OCI-LY7 (cell line): ENCODE measurements at regions not wholly inside any gene's neighbourhood (a gene's known extent, or its start where the extent isn't known, plus 50 kb on each side); places are given as distances from the start of the nearest gene placed in this dataset.

Experiments used
- BruUV-seq: library from RNA; stranded (reverse); fragments of 400-500 nt; replicated peaks from 2 replicates; lab custom pipeline; 2021; lab: Mats Ljungman, UMichigan
- CTCF ChIA-PET: fragments of 300-600 bp; sonication (Branson Sonifier 250); formaldehyde crosslinking; loops from one replicate; lab custom pipeline; 2022; ENCODE audit warnings: antibody characterized with exemption; ENCODE audit not compliant: unreplicated experiment; lab: Charles Lee
- POLR2A ChIA-PET: fragments of 300-600 bp; sonication (Branson Sonifier 250); formaldehyde crosslinking; loops from one replicate; lab custom pipeline; 2022; ENCODE audit warnings: antibody characterized with exemption; lab: Charles Lee
- DNase-seq: peaks from one replicate; pipeline ENCODE4 v3.0.0-alpha.2; 2015; ENCODE audit warnings: low spot score
- H2AFZ ChIP-seq: fragments of 200-600 bp; sonication (generic), shearing (Covaris generic); 2 replicates; pipeline ENCODE4 v1.6.1; 2014; ENCODE audit warnings: mild to moderate bottlenecking, antibody characterized with exemption, low read length, moderate library complexity
- H3K27ac ChIP-seq: fragments of 200-600 bp; sonication (generic); 2 replicates; pipeline ENCODE4 v1.5.1; 2014; ENCODE audit warnings: mixed run types, low read depth, mild to moderate bottlenecking, moderate library complexity, low read length, inconsistent platforms; ENCODE audit not compliant: poor library complexity, severe bottlenecking
- H3K36me3 ChIP-seq: fragments of 200-600 bp; sonication (generic); 2 replicates; pipeline ENCODE4 v1.6.1; 2014; ENCODE audit warnings: mild to moderate bottlenecking, antibody characterized with exemption, low read length, moderate library complexity, mixed read lengths; ENCODE audit not compliant: insufficient read depth
- H3K4me1 ChIP-seq: fragments of 200-600 bp; sonication (generic); 2 replicates; pipeline ENCODE4 v1.5.1; 2014; ENCODE audit warnings: mild to moderate bottlenecking, low read length; ENCODE audit not compliant: insufficient read depth, poor library complexity, severe bottlenecking
- H3K4me2 ChIP-seq: fragments of 200-600 bp; sonication (generic); 2 replicates; pipeline ENCODE4 v1.6.1; 2014; ENCODE audit warnings: mild to moderate bottlenecking, low read length
- H3K4me3 ChIP-seq: fragments of 200-600 bp; sonication (generic); 2 replicates; pipeline ENCODE4 v1.5.1; 2014; ENCODE audit warnings: mild to moderate bottlenecking, low read depth, low read length; ENCODE audit not compliant: poor library complexity, severe bottlenecking
- H3K79me2 ChIP-seq: fragments of 200-600 bp; sonication (generic); 2 replicates; pipeline ENCODE4 v1.6.1; 2016; ENCODE audit warnings: low read depth, mild to moderate bottlenecking, low read length, moderate library complexity, mixed read lengths; ENCODE audit not compliant: insufficient read depth
- H3K9me2 ChIP-seq: fragments of 200-600 bp; sonication (generic); 2 replicates; pipeline ENCODE4 v1.6.1; 2016; ENCODE audit warnings: mild to moderate bottlenecking, low read length, mixed read lengths; ENCODE audit not compliant: insufficient read depth
- H3K9me3 ChIP-seq: fragments of 200-600 bp; sonication (generic); 2 replicates; pipeline ENCODE4 v1.6.1; 2014; ENCODE audit warnings: mild to moderate bottlenecking, mixed run types, low read length, mixed read lengths
- H4K20me1 ChIP-seq: fragments of 200-600 bp; sonication (generic); 2 replicates; pipeline ENCODE4 v1.6.1; 2014; ENCODE audit warnings: mild to moderate bottlenecking, antibody characterized with exemption, low read length, moderate library complexity, mixed read lengths; ENCODE audit not compliant: insufficient read depth
- CTCF ChIP-seq: fragments of 200-600 bp; sonication (generic); conservative IDR thresholded peaks from 2 replicates; pipeline ENCODE4 v1.5.1; 2014; ENCODE audit warnings: mild to moderate bottlenecking, antibody characterized with exemption, low read length, moderate library complexity, mixed read lengths
- EZH2phosphoT487 ChIP-seq: fragments of 200-600 bp; sonication (generic); IDR thresholded peaks from 2 replicates; pipeline ENCODE4 v1.6.1; 2018; ENCODE audit warnings: low read depth, borderline replicate concordance, mild to moderate bottlenecking, mixed run types, antibody characterized with exemption, low read length, moderate library complexity, mixed read lengths
- intact Hi-C: fragments of 100-400 bp; cut with micrococcal nuclease; formaldehyde crosslinking; loops from one replicate; pipeline ENCODE4 v1.10.0; 2022; ENCODE audit not compliant: unreplicated experiment

- intact Hi-C loops: no loop called here
- ChIA-PET CTCF (no interaction called here), POLR2A (no interaction called here)
- no peaks in the 10 kb centered on the region for H3K9me2 ChIP-seq
- H2AFZ ChIP-seq: no peak overlapping the region
- no peaks in the 10 kb centered on the region for H3K4me1 ChIP-seq
- no peaks in the 10 kb centered on the region for H3K9me3 ChIP-seq
- no peaks in the 10 kb centered on the region for H4K20me1 ChIP-seq
- TF ChIP-seq EZH2phosphoT487 (no peak), CTCF (no peak)
- H3K4me3 ChIP-seq: no peak overlapping the region
- H3K27ac ChIP-seq: no peak overlapping the region
- no peaks in the 10 kb centered on the region for H3K79me2 ChIP-seq
- no peak overlapping the region for H3K4me2 ChIP-seq
- BruUV-seq: no TSS peak
- no peak for DNase-seq
- H3K36me3 ChIP-seq: no peaks in the 10 kb centered on the region
Measured at GRCh38 chr7:131800008-131800407, 243.6 kb upstream of the PODXL start.

GRCh38 chr7:131797841-131798240, 241.4 kb upstream of the PODXL start:
- no TSS peak for BruUV-seq
- Histone ChIP-seq H3K4me2 (no peak overlapping the region), H3K4me3 (no peak overlapping the region), H3K9me2 (no peaks in the 10 kb centered on the region), H3K36me3 (no peaks in the 10 kb centered on the region), H3K4me1 (no peaks in the 10 kb centered on the region), H2AFZ (no peak overlapping the region), H3K27ac (no peak overlapping the region), H3K79me2 (no peaks in the 10 kb centered on the region), H4K20me1 (no peaks in the 10 kb centered on the region), H3K9me3 (no peaks in the 10 kb centered on the region)
- intact Hi-C loops: no loop called here
- POLR2A ChIA-PET: no interaction called here
- no peak for DNase-seq
- CTCF ChIA-PET: no interaction called here
- TF ChIP-seq EZH2phosphoT487: no peak
- TF ChIP-seq CTCF: no peak

GRCh38 chr7:131795400-131795799, 239.0 kb upstream of the PODXL start:
- H3K4me3 ChIP-seq: no peak overlapping the region
- intact Hi-C loops: no loop called here
- H4K20me1 ChIP-seq: no peaks in the 10 kb centered on the region
- no peaks in the 10 kb centered on the region for H3K9me3 ChIP-seq
- TF ChIP-seq EZH2phosphoT487 (no peak), CTCF (no peak)
- no peak for DNase-seq
- ChIA-PET CTCF (no interaction called here), POLR2A (interaction anchor here (0.7 kb wide), 1 partner anchor 1777 kb away, joined by 3 read pairs; no protein-coding TSS in a partner anchor)
- H3K79me2 ChIP-seq: no peaks in the 10 kb centered on the region
- no peak overlapping the region for H3K4me2 ChIP-seq
- no TSS peak for BruUV-seq
- no peaks in the 10 kb centered on the region for H3K9me2 ChIP-seq
- H2AFZ ChIP-seq: no peak overlapping the region
- no peaks in the 10 kb centered on the region for H3K36me3 ChIP-seq
- no peaks in the 10 kb centered on the region for H3K4me1 ChIP-seq
- H3K27ac ChIP-seq: no peak overlapping the region
